HG03045 (cell line): ENCODE measurements at regions not wholly inside any gene's neighbourhood (a gene's known extent, or its start where the extent isn't known, plus 50 kb on each side); places are given as distances from the start of the nearest gene placed in this dataset.

Source experiments
- ATAC-seq: cut with Tn5 transposase; IDR thresholded peaks from one replicate; pipeline ENCODE4 v1.9.1; 2021; ENCODE audit warnings: mild to moderate bottlenecking, moderate library complexity; ENCODE audit not compliant: unreplicated experiment

- no peak for ATAC-seq
These were observed 595.5 kb downstream of the LMO7 start for GRCh38 chr13:76231522-76232167.

GRCh38 chr13:76229281-76229680, 593.2 kb downstream of the LMO7 start:
- ATAC-seq: no peak

DNA sequence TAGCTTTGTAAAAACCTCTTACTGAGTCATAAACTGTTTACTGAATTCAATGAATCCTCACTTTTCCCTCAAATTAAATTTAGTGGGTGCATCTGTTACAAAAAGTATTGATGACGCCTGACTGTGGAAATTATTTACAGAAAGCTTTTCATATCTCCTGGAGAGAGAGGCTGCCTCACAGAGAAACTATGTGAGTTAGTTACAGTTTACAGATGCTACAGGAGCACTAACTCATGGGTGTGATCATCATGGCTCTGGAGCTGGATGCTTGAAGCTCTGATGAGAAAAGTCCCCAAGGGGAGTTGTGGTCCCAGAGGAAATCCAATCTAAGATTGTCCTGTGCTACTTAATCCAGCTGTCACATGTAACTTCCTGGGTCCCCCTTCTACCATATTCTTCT, 590.8 kb downstream of the LMO7 start:
- ATAC-seq: no peak

- no peak for ATAC-seq
These were observed 589.8 kb downstream of the LMO7 start for GRCh38 chr13:76225815-76226489.

DNA sequence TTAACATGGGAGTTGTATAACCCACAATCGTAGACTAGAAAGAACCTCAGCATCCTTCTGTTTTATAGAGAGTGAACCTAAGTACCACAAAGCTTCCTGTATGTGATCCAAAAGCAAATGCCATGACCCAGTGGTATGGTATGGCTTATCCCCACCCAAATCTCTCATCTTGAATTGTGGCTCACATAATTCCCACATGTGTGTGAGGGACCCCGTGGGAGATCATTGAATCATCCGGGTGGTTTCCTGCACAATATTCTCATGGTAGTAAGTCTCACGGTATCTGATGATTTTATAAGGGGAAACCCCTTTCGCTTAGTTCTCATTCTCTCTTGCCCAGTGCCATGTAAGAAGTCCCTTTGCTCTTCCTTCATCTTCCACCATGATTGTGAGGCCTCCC, 587.9 kb downstream of the LMO7 start:
- no peak for ATAC-seq

DNA sequence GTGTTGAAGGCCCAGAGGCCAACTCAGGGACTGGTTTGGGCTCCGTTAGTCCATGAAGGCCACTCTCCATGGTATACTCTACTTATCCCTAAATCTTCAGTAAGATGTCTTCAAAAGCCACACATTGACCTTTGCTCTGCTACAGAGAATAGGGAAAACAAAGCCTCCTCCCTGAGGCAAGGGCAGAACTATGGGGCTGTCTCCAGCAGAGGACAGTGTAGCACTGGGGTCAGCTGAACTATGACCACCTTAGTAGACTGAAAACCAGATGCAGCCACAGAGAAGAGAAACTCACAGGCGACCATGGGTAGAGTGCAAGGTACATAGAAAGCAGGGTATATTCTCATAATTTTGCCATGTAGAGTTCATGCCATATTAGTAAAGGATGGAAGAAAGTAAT, 587.4 kb downstream of the LMO7 start:
- ATAC-seq: no peak

GRCh38 chr13:76222511-76222910, 586.4 kb downstream of the LMO7 start:
- ATAC-seq: no peak

GRCh38 chr13:76216729-76217128, 580.6 kb downstream of the LMO7 start:
- ATAC-seq: no peak

- no peak for ATAC-seq
These were observed 577.9 kb downstream of the LMO7 start for GRCh38 chr13:76214001-76214400.

DNA sequence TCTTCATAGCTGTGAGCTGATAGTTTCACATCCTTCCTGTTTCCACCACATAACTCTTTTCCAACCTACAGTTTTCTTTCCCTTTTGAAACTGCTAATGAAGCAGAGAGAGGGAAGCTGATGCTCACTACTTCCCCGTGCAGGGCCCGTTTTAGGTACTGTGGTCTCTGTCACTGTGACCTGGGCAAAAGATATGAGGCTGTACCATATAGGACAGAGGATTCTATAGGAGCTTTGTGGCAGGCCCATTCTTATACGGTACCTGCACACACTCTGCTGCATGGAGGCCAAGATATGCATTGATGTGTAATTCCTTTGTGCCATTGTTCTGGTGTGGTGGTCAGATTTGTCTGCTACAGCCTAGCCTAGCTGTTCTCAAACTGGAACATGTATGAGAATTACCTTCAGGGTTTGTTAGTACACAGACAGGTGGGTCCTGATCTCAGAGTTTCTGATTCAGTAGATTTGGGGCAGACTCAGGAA, 577.3 kb downstream of the LMO7 start:
- ATAC-seq: no peak

GRCh38 chr13:76210262-76210661, 574.1 kb downstream of the LMO7 start:
- ATAC-seq: no peak

DNA sequence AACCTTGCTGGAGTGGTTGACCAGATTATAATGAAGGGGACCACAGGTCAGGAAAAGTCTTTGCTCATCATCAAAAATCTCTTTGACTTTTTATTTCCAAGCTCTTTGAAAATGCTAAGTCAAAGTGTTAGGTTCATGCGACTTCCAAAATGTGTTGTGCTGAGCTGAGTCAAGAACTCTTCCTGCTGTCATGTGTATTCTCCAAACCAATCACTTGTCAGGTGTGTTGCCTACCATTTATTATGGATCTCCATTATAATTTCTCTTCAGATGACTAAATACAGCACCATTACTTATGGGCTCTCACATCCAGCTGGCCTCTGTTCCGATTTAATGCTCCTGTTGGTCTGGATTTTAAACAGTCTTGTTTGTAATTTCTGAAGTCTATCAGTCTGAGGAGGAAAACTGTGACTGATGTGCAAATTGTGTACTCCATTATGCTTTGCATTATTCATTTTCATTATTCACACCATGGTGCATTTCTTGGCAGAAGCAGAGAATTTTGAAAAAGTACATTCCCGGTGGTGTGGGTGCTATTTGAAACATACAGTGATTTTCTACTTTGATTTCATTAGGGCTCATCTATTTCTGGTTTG, 562.5 kb downstream of the LMO7 start:
- ATAC-seq: no peak

DNA sequence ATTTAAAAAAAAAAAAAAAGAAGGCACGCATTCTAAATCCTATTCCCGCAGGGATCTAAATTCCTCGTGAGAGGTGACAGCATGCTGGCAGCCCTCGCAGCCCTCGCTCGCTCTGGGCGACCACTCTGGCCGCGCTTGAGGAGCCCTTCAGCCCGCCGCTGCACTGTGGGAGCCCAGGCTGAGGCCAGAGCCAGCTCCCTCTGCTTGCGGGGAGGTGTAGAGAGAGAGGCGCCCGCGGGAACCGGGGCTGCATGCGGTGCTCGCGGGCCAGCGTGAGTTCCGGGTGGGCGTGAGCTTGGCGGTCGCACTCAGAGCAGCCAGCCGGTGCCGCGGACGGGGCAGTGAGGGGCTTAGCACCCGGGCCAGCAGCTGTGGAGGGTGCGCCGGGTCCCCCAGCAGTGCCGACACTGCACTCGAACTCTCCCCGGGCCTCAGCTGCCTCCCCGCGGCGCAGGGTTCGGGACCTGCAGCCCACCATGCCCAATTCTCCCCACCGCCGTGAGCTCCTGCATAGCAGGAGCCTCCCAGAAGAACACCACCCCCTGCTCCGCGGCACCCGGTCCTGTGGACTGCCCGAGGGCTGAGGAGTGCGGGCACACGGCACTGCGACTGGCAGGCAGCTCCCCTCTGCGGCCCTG, 553.9 kb downstream of the LMO7 start:
- ATAC-seq: no peak

- ATAC-seq: no peak
These were observed 540.0 kb downstream of the LMO7 start for GRCh38 chr13:76175961-76176725.

- no peak for ATAC-seq
These were observed 532.5 kb downstream of the LMO7 start for GRCh38 chr13:76168661-76169060.

DNA sequence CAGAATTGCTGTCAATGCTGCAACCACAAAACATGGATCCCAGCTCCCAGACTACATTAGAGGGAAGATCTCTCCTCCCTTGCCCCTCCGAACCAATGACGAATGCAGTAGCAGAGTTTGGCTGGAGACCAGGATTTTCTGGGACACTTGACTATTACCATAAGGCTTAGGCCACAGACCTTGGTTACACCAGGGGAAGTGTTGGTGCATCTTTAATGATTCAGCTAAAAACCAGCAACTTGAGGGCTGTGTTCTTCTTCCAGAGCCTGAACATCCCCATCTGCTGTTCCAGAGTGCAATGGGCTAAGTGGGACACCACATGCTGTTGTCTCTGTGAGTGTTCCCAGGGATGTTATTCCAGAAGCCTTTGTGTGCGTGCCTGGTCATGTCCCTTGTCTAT, 528.2 kb downstream of the LMO7 start:
- ATAC-seq: no peak

DNA sequence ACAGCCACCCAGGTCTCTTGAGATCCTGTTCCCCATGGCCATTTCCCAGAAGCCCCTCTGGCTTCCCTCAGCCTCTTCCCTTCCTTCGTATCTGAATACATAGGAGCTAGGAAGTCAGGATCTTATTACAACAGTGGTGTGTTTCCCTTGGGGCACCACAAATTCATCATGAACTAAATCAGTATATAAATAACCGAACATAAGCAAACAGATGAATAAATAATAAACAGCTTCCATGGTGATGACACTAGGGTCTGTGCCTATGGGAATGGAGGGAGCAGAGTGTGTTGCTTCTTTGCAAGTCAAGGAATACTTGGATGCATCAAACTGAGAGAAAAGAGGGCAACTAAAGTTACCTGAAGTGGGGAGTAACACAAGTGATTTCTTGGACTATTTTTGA, 527.6 kb downstream of the LMO7 start:
- no peak for ATAC-seq

- ATAC-seq: no peak
These were observed 525.1 kb downstream of the LMO7 start for GRCh38 chr13:76160961-76161925.

DNA sequence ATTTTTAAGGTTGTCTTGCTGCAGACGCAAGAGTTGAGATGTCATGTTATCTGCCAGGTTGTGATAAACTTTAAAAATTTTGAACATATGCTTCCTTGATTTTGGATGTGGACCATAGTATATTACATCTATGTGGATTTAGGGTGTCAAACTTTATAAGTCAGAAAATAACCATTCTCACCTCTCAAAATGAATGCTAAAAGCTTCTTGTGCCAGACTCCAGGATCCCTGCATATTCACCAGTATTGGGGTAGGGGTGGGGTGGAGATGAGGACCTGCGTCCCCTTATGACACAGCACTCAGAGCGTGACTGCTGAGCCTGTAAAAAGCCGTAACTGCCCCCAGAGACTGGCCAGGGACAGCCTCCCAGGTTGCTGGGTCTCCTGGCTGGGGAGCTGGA, 524.4 kb downstream of the LMO7 start:
- ATAC-seq: no peak

DNA sequence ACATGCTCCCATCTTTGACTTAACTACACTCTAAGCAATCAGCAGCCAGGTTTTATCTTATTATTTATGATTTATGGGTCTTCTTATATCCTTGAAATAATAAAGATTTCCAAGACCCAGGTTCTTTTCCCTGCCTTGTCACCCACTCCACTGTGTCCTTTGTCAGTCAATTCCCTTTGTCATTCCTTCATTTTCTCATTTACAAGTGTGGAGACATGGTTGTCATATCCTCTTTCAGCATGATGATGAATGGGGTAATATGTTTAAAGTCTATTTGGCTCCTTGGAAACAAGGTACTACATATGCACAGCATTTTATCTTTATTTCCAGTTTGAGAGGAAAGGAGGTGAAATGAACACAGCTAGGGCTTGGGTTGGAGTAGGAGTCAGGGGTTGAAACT, 521.8 kb downstream of the LMO7 start:
- ATAC-seq: no peak
